Ovary (tissue), 3 donors: ENCODE measurements at regions not wholly inside any gene's neighbourhood (a gene's known extent, or its start where the extent isn't known, plus 50 kb on each side); places are given as distances from the start of the nearest gene placed in this dataset.

Experiments used
- CTCF ChIP-seq, 3 donors: fragments of 450-650 bp in 2 of 3; fragments of 200-600 bp in 1 of 3; IDR thresholded peaks; one replicate each; pipeline versions ENCODE4 v1.5.1 to v1.8.0; 2016 to 2022; ENCODE audit warnings: antibody characterized with exemption in 3 of 3, mild to moderate bottlenecking in 1 of 3
- EP300 ChIP-seq: sonication (generic); formaldehyde crosslinking; IDR thresholded peaks from one replicate; pipeline ENCODE4 v1.6.1; 2017; ENCODE audit warnings: antibody characterized with exemption
- POLR2A ChIP-seq: fragments of 450-650 bp; IDR thresholded peaks from one replicate; pipeline ENCODE4 v1.6.1; 2017; ENCODE audit warnings: antibody characterized with exemption, mild to moderate bottlenecking, moderate library complexity
- donor health status: DM: no; HTN: no; CAD: no.

- no peak for TF ChIP-seq CTCF (IDR thresholded peaks at IDR 0.05)
- no peak for TF ChIP-seq POLR2A
- no peak for TF ChIP-seq EP300
These were observed 297.7 kb upstream of the NRIP1 start for GRCh38 chr21:15362458-15362857.
